HG02571 (cell line): ENCODE measurements at regions not wholly inside any gene's neighbourhood (a gene's known extent, or its start where the extent isn't known, plus 50 kb on each side); places are given as distances from the start of the nearest gene placed in this dataset.

Source experiments
- ATAC-seq: cut with Tn5 transposase; IDR thresholded peaks from one replicate; pipeline ENCODE4 v1.9.1; 2021; ENCODE audit warnings: mild to moderate bottlenecking, moderate library complexity; ENCODE audit not compliant: unreplicated experiment

DNA sequence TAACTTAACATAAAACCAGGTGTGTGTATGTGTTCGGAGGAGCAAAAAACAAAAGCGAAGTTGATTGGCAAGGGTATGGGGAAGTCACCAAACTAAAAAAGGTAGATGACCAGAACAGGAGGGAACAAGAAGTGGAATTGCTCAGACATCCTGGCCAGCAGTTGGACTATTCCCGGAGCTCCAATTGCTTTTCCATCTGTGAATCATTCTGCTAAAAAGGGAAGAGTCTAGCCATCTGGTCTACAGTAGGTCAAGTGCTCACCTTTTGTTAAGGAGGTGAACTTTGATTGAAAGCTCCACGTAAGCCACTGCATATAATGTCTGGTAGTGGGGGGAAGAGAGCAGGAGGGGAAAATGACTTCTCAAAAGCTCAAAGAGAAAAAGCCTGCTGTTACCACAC is 50.0 kb upstream of the BET1 start:
- no peak for ATAC-seq

DNA sequence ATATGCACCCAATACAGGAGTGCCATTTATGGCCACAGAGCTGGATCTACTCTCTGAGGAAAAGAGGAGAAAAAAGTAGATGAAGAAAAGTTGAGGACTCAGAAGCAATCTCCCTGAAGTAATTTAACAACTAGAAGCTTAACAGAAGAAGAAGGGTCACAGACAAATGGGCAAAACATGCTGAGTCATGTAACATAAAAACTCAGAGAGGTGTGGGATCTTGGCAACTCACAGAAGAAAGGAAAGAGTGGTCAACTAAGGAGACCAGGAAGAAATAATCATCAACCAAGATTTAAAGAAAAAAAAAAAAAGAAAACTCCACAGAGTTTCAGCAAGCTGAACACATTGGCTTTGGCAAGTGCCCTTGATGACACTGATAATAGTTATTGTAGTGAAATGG is 51.8 kb upstream of the BET1 start:
- ATAC-seq, result no peak

DNA sequence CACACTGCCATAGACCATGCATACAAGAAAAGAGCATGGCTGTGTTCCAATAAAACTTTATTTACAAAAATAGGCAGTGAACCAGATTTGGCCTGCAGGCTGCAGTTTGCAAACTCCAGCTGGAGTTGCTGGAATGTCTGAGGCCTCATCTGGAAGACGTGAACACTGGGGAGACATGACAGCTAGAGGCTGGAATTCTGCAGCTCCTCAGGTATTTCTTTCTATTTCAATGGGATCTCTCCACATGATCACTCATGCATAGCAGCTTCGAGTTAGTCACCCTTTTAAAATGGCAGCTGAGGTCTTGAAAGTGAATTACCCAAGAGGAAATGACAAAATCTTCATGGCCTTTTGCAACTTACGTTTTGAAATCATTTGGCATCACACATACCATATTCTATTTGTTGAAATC is 52.6 kb upstream of the BET1 start:
- no peak for ATAC-seq

DNA sequence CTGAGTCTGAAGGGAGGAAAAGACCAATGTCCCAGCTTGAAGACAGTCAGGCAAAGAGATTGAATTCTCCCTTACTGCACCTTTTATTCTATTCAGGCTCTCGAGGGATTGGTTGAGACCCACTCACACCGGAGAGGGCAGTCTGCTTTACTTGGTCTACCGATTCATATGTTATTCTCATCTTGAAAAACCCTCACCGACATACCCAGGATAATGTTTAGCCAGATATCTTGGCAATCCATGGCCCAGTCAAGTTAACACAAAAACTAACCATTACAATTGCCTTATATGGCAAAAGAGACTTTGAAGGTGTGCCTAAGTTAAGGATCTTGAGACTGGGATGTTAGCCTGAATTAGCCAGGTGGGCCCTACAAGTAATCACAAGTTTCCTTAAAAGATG is 53.8 kb upstream of the BET1 start:
- ATAC-seq, result no peak

DNA sequence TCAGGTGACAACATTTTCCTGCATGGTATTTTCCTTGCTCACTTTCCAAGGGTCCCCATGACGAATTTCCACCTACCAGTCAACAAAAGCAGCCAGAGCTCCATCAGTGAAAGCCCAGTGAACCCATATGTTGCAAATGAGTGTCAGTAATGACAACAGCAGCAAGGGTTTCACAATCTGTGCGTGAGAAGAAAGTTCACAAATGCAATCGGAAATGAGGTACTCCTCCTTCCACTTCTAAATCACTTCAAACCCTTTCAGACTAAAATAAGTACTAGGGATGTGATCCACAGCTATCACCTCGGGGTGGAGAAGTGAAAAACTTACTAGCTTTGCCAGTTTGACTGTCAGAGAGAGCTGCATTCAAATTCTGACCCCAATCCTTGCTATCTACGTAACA is 55.6 kb upstream of the BET1 start:
- ATAC-seq, result peak; percentile 74

DNA sequence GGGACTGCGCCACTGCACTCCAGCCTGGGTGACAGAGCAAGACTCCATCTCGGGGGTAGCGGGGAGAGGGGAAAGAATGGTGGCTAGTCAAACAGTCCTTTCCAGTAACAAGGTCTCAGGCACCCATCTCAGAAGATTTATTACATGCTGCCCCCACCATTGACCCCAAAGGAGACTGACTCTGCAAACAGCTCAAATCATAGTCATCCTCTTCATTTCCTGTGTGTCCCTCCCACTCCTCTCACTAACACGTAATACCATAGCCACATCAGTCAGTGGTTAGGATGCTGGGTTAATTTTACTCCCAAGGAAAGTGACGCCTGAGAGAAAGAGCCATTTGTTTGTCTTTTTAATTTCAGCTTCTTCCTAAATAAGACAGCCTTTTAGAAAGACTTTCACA is 56.6 kb upstream of the BET1 start:
- no peak for ATAC-seq

DNA sequence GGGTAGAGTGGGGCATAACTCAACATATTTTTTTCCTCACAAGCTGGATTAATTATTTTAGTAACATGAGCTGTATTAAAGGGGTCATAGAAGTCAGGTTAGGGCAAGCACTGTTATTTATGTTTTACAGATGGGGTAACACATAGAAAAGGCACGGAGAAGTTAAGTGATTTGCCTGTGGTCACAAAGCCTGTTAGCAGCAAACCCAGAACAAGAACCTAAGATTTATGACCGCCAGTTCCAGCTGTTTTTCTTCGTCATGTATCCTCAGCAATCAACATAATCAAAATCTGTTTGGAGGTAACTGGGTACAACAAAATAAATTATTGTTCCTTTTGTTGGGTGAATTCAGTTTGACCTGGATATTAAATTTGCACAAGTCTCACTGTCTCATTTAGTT is 57.2 kb upstream of the BET1 start:
- ATAC-seq, result no peak

DNA sequence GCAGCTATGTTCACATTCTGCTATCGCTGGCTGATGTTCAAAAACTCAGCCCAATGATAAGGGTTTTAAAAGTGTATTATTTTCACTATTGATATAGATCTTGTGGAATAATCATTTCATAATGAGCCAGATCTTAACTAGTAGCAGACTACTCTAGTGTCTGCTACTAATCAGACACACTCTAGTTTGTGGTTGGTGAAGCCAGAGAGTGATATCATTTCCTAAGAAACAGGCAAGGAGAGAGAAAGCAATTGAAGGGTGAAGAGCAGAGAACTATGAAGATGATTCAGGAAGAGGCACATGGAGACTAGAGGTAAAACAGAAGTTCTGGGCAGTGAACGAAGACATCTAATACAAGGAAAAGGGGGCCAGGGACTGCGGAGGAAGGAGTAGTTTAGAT is 58.2 kb upstream of the BET1 start:
- no peak for ATAC-seq

DNA sequence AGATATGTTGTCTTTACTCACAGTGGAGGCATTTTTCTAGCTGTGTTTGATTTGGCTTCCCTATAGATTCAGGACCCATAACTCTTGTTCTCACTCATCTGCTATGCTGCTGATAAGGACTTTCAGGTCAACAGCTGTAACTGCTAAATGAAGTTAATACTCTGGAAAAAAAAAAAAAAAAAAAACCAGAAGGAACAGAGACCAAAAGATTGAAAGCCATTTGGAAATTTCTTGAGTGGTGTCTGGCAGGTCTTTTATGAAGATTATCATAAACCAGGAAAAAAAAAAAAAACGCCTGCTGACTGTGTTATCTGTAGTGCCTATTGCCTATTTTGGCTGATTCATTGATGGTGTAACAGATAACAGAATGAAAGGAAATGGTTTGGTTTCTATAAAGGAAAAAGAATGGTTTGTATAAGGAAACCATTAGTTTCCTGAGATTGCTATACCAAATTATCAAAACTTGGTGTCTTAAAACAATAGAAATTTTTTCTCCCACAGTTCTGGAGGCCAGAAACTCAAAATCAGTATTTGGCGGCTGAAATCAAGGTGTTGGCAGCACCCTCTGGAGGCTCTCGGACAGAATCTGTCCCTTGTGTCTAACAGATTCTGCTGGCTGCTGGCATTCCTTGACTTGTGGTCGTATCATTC is 60.5 kb upstream of the BET1 start:
- no peak for ATAC-seq

DNA sequence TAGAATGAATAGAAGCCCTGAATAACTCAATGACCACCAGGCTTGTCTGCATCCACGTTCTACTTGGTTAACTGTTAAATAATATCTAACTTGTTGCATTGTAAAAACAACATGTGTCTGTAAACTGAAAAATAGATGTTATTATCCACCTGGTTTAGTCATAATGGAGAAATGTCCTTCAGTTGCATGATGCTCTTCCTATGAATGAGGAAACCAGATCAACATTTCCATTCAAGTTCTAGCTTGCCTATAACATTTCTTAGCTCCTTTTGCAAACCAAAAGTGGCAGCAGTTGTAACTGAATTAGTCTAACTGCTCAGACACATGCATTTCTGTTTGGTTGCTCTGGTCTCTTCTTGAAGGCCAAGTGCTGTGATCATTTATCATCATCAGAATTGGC is 62.9 kb upstream of the BET1 start:
- no peak for ATAC-seq

DNA sequence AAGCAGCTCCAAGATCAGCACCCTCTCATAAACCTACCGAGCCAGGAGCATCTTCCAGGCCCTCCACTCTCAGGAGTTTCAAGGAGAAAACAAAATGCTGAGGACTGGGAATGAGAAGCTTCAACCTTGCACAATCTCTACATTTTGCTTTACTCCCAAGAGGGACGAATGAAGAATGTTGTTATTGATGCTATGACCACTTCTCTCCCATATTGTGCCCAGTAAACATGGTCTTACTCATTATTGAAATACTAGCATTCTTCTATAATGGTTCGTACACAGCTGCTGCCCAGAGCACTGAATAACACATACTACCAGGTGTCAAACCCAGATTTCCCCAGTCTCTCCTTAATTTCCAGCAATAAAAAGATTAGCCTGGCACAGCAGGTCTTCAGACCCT is 63.4 kb upstream of the BET1 start:
- ATAC-seq, result no peak

DNA sequence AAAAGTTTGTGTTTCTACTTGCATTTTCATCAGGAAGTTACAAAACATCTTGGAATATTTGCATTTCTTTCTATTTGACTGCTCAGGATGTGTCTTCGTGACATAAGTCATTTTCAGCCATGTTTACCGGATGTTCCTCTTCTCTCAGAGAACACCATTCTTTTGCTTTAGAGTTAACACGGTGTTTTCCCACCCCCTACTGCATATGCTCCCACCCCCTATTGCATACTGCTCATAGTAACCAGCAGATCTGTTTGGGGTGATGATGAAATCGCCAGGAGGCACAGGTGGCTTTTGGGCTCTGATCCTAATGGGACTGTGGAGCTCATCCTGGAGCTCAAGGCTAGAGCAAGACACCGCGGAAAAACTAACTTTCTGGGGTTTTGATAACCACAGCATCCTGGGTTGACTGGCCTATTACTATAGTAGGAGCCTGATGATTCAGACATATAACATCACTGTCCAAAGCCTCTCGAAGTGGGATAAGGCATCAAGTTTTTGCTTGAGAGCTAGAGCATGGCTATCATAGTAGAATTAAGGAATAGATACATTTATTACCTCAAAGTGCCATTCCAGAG is 65.1 kb upstream of the BET1 start:
- ATAC-seq, result peak; percentile 68

DNA sequence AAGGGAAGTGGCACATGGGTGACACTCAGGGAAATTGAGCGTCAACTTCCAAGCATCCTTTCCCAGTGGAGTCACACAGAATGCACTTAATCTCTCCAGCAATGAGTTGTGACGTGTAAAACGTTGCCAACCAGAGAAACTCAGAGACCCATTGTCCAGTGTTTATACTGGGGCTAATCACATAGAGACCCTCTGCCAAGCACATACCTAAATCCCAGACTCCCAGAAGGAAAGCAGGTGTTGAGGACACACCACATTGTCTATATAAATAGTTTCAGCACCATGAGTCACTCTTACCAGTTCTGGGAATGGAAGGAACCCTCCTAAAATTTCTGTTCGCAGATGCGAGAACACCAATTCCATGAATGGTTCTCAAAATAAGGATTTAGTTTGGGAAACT is 76.4 kb upstream of the BET1 start:
- no peak for ATAC-seq

DNA sequence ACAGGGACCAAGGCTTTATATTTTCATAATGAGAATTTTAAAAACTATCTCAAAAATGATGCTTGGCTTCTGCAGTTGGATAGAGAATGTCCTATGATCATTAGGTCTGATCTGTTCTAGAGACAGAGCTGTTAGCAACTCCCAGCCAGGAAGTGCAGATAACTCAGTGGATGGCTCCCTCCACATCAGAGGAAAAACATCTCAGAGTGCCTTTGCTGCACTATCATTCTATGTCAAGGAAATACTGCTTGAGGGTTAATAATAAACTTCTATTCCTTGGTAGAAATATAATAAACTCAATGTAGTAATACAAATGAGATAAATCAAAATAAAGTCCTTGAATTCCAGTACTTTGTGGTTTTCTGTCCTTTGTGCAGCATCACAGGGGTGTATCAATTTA is 78.0 kb upstream of the BET1 start:
- ATAC-seq, result no peak

DNA sequence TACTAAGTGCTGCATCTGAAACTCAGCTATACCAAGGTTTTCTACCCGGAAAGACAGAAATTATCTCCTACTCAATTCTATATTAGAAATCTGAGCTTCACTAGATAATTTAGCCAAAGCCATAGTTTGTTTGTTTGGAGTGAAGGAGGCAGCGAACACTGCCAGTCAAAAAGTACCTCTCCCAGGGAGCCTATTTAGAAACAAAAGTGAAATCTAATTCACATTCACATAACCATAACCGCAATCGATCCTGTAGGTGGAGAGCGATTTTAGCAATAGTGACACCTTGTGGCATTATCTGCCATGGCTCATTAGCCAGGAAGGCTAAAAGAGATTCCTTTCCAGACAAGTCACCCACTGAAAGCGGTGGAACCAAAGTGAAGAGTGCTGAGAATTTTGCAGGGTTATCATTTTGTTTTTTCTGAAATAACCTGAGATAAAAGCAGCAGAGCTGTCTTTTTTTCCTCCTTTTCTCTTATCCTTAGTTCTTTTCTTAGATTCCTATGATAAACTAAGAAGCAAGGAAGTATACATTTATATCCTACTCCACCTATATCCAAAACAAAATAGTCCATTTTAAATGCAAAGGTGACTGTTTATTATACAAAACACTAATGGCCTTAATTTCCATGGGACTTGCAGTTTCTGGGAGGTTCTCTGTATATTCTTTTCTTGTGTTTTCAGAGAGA is 83.7 kb upstream of the BET1 start:
- peak; percentile 98 for ATAC-seq

DNA sequence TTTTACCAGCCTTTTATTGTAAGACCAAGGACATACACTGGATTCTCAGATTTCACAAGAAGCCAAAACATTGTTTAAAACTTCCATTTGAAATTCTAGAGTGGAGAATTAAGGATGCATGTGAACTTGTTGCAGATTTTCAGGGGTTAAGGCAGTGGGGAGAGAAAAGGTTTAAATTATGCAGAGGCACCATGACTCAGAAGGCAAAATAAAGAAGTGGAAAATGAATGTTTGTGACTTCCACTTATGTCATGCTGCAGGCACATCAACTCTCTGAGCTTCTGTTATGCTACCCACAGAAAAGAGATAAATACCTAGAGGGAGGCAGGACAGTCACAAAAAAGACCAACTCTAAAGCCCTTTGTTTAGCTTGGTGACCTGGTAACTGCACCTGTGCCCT is 84.4 kb upstream of the BET1 start:
- ATAC-seq, result no peak

DNA sequence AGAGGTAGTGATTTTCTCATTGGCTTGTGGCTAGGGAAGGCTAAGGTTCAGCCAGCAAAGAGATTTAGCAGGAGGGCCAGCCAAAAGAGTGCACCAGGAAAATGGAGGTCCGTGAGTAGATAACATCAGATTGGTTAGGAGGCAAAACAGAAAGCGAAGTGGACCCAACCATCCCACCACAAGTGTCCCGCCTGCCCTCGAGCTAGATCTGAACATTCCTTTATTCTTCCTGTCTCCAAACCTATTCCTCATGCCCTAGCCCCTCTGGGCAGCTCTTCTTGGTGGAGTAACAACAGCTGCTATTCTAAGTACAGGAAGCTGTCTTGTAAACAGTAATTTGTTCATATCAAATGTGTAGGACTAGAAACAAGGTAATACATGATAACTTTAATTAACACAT is 85.7 kb upstream of the BET1 start:
- ATAC-seq, result no peak

DNA sequence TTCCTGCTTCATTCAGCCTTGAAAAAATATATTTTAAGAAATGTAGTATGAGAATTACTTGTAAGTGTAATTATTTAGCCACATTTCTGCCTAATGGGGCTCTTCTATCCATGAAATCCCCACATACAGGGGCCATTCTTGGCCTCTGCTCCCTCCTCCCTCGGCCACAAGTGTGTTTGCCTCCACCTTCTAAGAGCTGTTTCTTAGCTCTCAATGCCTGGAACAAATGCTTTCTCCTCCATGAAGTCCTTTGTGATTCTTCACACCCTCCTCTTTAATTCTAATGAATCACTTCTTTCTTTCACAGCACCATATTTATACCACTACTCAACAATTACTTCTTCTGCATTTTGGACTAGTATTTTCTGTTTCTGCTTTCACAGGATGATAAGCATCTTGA is 88.8 kb upstream of the BET1 start:
- ATAC-seq, result no peak

DNA sequence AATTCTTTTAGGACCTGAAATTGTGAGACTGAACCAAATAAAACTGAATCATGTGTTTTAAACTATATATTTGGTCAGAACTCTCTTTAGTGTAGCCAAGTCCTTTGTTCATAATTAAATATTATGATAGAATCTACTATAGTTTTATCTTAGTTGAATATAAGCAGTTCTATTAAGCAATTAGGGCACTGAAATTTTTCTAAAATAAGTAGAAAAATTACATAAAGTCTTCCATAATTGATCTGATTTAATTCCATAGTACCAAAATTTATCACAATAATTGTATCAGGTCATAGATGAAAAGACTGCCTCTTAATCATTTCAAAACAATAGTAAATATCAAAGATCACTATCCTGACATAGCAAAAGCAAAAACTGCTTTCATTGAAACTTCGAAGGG is 90.1 kb upstream of the BET1 start:
- ATAC-seq, result no peak

DNA sequence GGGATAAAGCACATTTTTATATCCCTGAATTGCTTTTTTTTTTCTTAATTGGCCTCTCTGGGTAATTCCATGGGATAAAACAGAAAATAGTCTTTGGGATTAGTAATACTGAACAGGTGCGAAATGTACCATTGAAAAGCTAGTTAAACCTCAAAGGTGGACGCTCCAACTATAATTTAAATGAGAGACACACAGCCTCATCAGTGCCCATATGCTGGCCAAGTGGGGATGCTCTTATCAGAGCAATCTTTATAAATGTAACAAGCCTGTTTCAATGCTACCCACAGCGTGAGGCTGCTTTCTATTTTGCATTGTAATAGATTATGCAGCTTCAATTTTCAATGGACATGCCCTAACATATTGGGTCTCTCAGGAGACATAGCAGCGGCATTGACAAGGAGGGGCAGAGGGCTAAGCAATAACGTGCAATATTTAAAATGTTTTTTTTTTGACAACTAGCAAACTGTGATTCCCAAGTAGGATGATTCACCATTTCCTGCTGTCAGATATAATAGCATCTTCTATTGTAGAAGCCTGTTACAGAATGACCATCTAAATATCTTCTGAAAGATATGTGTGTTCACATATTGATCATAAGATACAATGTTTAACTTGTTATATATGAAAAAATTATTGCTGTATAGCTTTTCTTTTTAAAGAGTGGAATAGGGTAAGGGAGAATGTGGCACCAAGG is 91.3 kb upstream of the BET1 start:
- ATAC-seq, result no peak

DNA sequence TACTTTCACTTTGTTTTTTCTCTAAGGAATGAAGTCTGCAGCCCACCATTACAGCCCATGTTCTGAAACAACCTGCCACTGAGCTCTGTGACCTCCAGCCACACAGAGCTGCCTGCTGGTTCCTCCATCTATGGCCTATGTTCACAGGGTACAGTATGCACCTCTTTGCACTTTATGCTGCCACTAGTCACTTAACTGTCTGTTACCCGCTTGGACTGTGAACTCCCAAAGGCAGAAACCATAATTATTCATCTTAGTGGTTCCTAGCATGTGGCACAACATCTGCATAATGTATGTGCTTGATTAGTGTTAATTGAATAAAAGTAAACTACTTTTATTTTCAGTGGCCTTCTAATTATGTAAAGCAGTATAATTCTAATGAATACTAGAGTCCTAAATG is 95.5 kb upstream of the BET1 start:
- ATAC-seq, result no peak

DNA sequence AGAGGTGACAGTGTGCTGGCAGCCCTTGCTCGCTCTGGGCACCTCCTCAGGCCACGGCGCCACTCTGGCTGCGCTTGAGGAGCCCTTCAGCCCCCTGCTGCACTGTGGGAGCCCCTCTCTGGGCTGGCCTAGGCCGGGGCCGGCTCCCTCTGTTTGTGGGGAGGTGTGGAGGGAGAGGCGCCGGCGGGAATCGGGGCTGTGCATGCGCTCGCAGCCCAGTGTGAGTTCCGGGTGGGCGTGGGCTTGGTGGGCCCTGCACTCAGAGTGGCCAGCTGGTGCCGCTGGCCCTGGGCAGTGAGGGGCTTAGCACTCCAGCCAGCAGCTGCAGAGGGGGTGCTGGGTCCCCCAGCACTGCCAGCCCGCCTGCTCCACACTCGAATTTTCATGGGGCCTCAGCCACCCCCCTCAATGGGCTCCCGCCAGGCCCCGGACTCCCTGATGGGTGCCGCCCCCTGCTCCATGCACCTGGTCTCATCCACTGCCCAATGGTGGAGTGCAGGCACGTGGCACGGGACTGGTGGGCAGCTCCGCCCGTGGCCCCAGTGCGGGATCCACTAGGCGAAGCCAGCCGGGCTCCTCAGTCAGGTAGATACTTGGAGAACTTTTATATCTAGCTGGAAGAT is 96.7 kb upstream of the BET1 start:
- ATAC-seq, result no peak
